ENCODE measurements at regions not wholly inside any gene's neighbourhood (a gene's known extent, or its start where the extent isn't known, plus 50 kb on each side); places are given as distances from the start of the nearest gene placed in this dataset.

DNA sequence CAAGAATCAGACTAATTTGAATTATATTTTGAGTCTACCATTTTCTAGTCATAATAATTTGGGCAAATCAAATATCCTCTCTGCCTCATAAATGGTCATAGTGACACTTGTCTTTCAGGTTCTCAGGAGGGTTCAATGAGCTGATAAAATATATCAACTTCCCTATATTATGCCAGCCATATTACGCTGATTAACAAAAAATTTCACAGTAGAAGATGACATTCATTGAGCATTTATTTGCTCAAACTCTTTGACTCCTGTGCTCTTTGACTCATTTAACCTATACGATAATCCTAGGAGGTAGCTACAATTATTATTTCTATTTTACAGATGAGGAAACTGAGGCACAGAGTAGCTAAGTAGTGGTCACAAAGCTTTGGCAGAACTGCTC is 60.0 kb upstream of the CCDC91 start:
- TF ChIP-seq FOSL1 (CRISPR knock-in tag; IDR thresholded peaks at IDR 0.05; ENCODE audit: borderline replicate concordance) (no peak), ZNF850 (CRISPR knock-in tag; conservative IDR thresholded peaks at IDR 0.05) (no peak), BHLHE40 (IDR thresholded peaks at IDR 0.05; ENCODE audit: low read length) (no peak), MLLT10 (CRISPR knock-in tag; IDR thresholded peaks at IDR 0.05) (no peak), SOX13 (IDR thresholded peaks at IDR 0.05) (no peak), SOX13 (CRISPR knock-in tag; conservative IDR thresholded peaks at IDR 0.05 in 1 of 2, IDR thresholded peaks at IDR 0.05 in 1 of 2) (no peak), TFE3 (CRISPR knock-in tag; IDR thresholded peaks at IDR 0.05) (no peak), SOX5 (CRISPR knock-in tag; IDR thresholded peaks at IDR 0.05; ENCODE audit: borderline replicate concordance) (no peak), ZNF354B (CRISPR knock-in tag; IDR thresholded peaks at IDR 0.05) (no peak)
- TF ChIP-seq, protein P1, sequence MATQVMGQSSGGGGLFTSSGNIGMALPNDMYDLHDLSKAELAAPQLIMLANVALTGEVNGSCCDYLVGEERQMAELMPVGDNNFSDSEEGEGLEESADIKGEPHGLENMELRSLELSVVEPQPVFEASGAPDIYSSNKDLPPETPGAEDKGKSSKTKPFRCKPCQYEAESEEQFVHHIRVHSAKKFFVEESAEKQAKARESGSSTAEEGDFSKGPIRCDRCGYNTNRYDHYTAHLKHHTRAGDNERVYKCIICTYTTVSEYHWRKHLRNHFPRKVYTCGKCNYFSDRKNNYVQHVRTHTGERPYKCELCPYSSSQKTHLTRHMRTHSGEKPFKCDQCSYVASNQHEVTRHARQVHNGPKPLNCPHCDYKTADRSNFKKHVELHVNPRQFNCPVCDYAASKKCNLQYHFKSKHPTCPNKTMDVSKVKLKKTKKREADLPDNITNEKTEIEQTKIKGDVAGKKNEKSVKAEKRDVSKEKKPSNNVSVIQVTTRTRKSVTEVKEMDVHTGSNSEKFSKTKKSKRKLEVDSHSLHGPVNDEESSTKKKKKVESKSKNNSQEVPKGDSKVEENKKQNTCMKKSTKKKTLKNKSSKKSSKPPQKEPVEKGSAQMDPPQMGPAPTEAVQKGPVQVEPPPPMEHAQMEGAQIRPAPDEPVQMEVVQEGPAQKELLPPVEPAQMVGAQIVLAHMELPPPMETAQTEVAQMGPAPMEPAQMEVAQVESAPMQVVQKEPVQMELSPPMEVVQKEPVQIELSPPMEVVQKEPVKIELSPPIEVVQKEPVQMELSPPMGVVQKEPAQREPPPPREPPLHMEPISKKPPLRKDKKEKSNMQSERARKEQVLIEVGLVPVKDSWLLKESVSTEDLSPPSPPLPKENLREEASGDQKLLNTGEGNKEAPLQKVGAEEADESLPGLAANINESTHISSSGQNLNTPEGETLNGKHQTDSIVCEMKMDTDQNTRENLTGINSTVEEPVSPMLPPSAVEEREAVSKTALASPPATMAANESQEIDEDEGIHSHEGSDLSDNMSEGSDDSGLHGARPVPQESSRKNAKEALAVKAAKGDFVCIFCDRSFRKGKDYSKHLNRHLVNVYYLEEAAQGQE (IDR thresholded peaks at IDR 0.05; ENCODE audit: borderline replicate concordance in 1 of 2, low read depth in 1 of 2, low read length in 2 of 2), result no peak
- TF ChIP-seq, protein P2, sequence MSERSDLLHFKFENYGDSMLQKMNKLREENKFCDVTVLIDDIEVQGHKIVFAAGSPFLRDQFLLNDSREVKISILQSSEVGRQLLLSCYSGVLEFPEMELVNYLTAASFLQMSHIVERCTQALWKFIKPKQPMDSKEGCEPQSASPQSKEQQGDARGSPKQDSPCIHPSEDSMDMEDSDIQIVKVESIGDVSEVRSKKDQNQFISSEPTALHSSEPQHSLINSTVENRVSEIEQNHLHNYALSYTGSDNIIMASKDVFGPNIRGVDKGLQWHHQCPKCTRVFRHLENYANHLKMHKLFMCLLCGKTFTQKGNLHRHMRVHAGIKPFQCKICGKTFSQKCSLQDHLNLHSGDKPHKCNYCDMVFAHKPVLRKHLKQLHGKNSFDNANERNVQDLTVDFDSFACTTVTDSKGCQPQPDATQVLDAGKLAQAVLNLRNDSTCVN (CRISPR knock-in tag; IDR thresholded peaks at IDR 0.05; ENCODE audit: borderline replicate concordance), result no peak
- TF ChIP-seq, protein P3, sequence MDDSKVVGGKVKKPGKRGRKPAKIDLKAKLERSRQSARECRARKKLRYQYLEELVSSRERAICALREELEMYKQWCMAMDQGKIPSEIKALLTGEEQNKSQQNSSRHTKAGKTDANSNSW (CRISPR knock-in tag; IDR thresholded peaks at IDR 0.05; ENCODE audit: borderline replicate concordance), result no peak
- H3K27ac ChIP-seq (ENCODE audit: extremely low read length, insufficient read depth, low read length), result no peak overlapping the region
- no peaks in the 10 kb centered on the region for H4K20me1 ChIP-seq (ENCODE audit: insufficient read depth, low read length)
- no peak overlapping the region for H2AFZ ChIP-seq (ENCODE audit: low read length)
- POLR2A ChIA-PET, result no interaction called here
- in situ Hi-C loops (cut with HindIII; ENCODE audit: extremely low pct_ligation_motif_present, low pct_unique_long_range_greater_than_20kb) (no loop called here), intact Hi-C loops (cut with micrococcal nuclease; ENCODE audit: unreplicated experiment) (no loop called here)
- no peaks in the 10 kb centered on the region for H3K36me3 ChIP-seq (replicated peaks in 1 of 2; ENCODE audit: control insufficient read depth in 1 of 2, insufficient read depth in 2 of 2, low read length in 2 of 2)
- no peak overlapping the region for H3K4me3 ChIP-seq (replicated peaks in 1 of 3; ENCODE audit: insufficient read depth in 1 of 3, low read depth in 2 of 3, low read length in 3 of 3)
- H3K4me1 ChIP-seq (ENCODE audit: insufficient read depth, low read length), result no peaks in the 10 kb centered on the region
- H3K9ac ChIP-seq (ENCODE audit: insufficient read depth, low read depth, low read length), result no peak overlapping the region
- no peak for DNase-seq (ENCODE audit: low spot score)
- CTCF ChIA-PET (ENCODE audit: low intra/inter-chr PET ratio, low total read pairs), result no interaction called here
- H3K9me3 ChIP-seq (ENCODE audit: low read length), result no peaks in the 10 kb centered on the region
- no peak for ATAC-seq
- no peak for FAIRE-seq
- BruUV-seq (replicated peaks), result no TSS peak
- 2% methylated on average over 2 of the region's 2 CpGs for WGBS (ENCODE audit: low lambda C conversion rate)
- H3K4me2 ChIP-seq (ENCODE audit: low read depth, low read length), result no peak overlapping the region
- no peaks in the 10 kb centered on the region; a peak in 1 of 5 replicates for H3K27me3 ChIP-seq (ENCODE audit: control insufficient read depth in 1 of 2, insufficient read depth in 2 of 2, low read length in 2 of 2)
- H3K79me2 ChIP-seq (ENCODE audit: insufficient read depth, low read length), result no peaks in the 10 kb centered on the region
